ENCODE measurements at regions not wholly inside any gene's neighbourhood (a gene's known extent, or its start where the extent isn't known, plus 50 kb on each side); places are given as distances from the start of the nearest gene placed in this dataset.
A peak's percentile ranks its signal among the peaks of the same experiment; 100 is the strongest.

DNA sequence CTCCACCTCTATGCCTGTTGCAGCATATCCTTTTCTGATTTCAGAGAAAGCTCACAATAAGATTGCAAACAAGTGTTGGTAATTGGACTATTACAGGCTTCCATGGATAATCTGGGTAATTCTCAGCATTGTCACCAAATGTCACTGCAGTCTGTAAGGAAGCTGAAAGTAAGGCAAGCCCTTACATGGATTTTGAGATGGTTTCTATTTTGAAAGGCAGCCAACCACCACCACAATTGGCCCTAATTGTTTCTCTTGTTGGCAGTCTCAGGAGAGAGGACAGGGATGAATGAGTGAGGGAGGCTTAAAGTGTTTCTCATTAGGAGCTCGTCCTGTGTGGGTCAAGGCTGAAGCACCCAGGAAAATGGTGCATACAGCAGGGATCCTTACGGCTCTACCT is 879.9 kb downstream of the TUSC7 start:
- DNase-seq: no peak

- no peak for DNase-seq
Observed at GRCh38 chr3:117595615-117596014, 886.0 kb downstream of the TUSC7 start.

GRCh38 chr3:117596503-117596902 is 886.9 kb downstream of the TUSC7 start:
- no peak for DNase-seq

DNA sequence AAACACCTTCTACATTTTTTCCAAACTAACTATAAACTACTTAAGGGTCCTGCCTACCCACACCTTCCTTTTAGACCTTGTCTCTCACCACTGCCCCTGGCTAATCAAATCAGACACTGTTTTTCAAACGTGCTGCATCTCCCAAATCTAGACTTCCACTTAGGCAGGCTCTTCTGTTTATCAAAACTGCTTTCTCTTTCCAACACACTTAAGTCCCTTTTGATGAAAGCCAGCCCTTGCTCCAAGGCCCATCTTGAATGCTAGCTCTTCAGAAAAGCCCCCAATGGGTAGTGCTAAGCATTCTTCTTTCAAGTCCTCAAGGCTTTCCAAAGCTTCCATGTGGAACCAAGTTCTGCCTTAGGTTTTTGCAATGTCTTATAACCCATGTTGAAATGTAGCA is 888.3 kb downstream of the TUSC7 start:
- no peak for DNase-seq

- no peak for DNase-seq
Observed at GRCh38 chr3:117600112-117600511, 890.5 kb downstream of the TUSC7 start.

GRCh38 chr3:117600666-117601065 is 891.1 kb downstream of the TUSC7 start:
- no peak for DNase-seq

DNA sequence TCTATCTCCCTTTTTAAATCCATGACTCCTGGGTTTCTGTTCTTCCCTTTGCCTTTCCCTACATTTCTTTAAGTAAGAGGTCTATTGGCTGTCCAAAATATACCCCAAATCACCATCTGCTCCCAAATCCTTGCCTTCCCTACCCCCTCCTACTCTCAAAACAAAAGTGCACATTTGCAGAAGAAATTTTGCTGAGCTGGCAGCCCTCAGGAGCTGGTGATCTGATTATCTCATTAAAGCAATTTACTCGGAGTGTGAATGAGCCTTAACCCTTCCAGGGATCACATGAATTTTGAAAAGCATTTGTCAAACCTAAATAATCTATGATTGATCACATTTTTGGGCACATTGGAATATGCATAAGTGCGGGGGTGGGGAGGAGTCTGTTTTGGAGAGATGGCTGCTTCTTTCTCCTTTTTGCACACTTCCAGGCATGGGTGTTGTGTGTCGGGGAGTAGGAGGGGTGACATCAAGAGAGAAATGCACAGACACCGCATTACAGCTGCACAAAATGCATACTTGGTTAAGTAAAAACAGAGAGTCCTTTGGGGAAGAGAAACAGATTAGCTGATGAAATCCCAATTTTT is 892.6 kb downstream of the TUSC7 start:
- DNase-seq: no peak

GRCh38 chr3:117603097-117603496 is 893.5 kb downstream of the TUSC7 start:
- no peak for DNase-seq

DNA sequence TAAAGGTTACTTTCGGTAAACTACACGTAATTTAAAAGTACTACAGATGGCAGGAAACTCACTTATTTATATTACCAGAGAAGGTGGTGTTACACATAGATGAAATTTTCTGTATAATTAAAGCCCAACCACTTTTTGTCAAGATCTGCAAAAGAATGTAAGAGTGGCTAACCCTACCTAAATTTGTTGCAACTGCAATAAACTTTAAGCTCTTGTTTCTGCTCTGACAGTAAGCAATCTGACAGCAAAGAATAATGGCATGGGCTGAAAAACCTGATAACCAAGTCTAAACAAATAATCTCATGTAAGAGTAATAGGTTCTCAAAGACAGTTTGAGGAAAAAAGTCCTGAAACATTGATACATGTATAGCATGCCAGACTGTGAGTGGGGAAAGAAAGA is 897.3 kb downstream of the TUSC7 start:
- no peak for DNase-seq

GRCh38 chr3:117609330-117609729 is 899.8 kb downstream of the TUSC7 start:
- DNase-seq: no peak

GRCh38 chr3:117610156-117610555 is 900.6 kb downstream of the TUSC7 start:
- DNase-seq: no peak

- no peak for DNase-seq
Observed at GRCh38 chr3:117611211-117611610, 901.6 kb downstream of the TUSC7 start.

DNA sequence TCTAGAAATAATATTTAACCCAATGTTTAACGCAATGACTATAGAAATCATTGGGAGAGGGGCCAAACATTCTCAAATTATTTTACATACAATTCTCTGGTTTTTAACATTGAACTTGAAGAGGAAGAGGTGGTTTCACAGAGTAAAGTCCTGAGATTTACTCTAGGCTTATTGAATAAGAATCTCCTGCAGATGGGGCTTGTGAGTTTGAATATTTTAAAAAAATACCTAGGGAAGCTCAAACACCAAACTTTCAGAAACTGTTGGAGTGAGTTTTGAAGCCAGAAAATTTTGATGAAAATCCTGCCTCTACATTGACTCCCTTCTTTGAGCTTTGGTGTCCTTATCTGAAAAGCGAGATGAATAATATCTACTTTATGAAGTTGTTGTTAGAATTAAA is 906.6 kb downstream of the TUSC7 start:
- DNase-seq: no peak

GRCh38 chr3:117617906-117618305 is 908.3 kb downstream of the TUSC7 start:
- DNase-seq: no peak

DNA sequence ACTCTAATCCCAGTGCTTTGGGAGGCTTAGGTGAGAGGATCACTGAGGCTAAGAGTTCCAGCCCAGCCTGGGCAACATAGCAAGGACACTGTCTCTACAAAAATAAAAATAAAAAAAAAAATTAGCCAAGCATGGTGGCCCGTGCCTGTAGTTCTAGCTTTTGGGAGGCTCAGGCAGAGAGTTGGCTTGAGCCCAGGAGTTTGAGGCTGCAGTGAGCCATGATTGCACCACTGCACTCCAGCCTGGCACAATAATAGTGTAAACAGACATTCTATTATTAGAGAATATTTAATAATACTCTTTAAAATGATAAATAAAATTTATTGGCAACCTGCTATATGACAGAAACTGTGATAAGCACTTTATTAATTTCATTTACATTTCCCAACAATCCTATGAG is 908.9 kb downstream of the TUSC7 start:
- no peak for DNase-seq

DNA sequence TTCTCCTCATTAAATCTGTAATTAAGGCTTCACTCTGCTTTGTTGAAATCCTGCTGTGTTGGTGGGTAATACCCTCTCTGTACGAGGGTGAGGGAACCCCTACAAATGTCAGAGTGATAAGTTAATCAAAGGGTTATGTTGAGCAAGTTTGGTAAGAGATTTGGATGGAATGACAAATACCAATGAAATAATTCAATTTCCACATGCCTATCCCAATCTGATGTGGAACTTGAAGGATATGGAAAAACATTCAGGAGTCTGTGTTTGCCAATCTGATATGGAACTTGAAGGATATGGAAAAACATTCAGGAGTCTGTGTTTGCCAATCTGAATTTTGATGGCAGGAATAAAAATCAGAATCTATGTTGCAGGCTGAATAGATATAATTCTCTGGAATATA is 910.2 kb downstream of the TUSC7 start:
- DNase-seq: no peak

DNA sequence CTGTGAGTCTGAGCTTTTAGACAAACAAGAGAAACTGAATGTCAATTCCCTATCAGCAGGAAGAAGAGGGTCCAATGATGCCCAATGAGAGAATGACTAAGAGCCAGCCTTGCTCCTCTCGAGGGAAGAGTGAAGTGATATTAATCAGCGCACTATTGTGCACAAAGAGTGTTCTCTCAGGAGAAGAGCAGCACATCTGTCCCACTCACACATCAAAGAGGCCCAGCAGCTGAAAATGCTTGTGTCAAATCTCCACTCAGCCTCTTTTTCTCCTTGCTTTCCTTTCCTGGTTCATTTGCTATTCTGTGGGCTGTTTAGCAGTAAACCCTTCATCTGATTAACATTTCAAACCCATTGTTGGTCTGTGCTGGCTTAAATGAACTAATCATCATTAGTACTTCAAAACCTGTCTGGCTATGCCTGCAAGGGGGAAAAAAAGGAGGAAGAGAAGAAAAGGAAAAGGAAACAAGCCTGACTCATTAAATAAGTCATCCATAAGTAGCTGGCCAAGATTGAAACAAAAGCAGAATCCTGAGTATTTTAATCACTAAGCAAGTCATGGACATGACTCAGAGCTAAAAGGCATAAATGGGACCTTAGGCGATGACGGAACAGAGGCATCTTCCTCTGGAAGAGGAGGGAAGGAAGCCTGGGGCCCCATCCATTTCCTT is 912.7 kb downstream of the TUSC7 start:
- DNase-seq: peak; percentile 82

- no peak for DNase-seq
Observed at GRCh38 chr3:117624424-117624823, 914.8 kb downstream of the TUSC7 start.

DNA sequence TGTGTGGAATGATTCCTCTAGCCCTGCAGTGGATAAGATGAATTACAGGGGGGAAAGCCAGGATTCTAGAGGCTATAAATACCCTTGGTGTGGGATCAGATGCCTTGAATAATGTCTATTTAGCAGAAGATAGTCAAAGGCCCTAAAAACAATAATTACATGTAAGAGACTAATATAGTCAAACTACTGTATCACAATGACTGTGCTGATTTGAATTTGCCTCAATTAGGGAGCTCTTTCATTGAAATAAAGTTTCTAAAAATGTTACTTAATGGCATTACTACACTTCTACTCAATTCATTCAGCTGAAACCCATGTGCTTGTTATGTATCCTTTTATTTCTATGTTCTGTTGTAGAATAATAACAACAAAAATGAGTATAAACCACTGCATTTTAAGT is 915.6 kb downstream of the TUSC7 start:
- DNase-seq: no peak

DNA sequence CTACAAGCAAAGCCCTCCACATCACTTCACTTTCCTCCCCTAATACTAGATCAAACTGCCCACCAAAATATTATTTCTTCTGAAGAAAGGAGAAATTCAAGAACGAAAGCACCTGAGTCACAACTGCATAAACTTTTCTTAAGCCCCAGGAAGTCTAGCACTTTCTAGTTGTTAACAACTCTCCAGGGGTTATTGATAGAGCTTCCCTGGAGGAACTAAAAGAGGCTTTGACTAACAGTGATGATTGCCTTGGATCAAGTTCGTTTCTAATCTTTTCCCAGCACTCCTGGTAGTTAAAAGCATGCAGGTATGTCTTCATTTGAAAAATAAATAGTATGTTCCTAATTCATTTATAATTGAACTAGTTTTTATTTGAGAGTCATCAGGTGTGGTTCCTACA is 917.0 kb downstream of the TUSC7 start:
- DNase-seq: no peak

DNA sequence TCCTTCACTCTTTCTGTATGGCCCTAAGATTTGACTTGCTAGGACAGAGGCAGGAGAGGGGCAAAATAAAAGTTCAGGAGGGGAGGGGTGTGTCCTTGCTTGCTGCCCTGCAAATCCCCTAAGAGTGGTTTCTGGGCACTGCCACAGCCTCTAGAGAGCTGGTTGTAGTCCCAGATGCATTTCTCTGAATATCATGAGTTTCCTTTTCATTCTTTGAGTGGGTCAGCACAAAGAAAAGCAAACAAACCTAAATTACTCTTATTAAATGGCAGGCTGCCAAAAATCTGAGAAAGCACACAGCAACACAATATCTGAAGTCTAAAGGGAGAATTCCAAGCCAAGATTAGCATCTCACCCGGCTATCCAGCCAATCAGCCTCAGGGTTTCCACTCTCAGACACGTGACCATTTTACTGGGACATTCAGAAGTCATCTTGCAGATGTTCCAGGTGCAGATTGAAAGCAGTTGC is 919.3 kb downstream of the TUSC7 start:
- DNase-seq: peak; percentile 40

- no peak for DNase-seq
Observed at GRCh38 chr3:117629505-117629904, 919.9 kb downstream of the TUSC7 start.

GRCh38 chr3:117630469-117630868 is 920.9 kb downstream of the TUSC7 start:
- DNase-seq: no peak

DNA sequence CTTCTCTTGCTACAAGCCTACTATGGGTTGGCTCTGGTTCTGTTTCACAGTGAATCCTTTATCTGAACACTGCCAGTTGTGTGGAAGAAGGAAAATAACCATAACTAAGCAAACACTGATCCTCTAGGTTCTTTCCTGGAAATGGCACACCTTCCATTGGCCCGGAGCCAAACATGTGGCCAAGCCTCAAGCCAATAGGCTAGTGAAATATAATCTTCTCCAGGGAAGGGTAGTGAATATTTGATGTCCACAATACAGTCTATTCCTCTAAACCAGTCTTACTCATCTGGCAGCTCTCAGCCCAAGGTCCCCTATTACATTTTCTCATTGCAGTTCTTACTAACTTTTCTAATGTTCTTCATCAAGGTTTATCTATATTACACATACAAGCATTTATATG is 921.3 kb downstream of the TUSC7 start:
- no peak for DNase-seq

DNA sequence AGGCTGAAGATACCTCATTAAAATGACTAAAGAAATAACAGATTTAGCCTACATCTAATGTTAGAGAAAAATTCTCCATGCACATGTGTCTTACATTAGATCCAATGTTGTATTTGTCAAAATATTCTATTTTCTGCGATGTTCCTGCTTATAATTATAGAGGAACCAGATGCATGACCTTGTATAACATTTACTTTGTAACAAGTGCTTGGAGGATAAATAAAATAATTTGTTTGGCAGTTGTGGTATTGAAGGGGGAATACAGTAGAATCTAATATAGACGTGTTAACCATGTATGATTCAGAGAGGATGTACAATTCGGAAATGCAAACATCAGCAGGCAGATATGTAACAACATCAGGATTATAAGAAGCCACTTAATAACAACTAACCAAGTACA is 922.2 kb downstream of the TUSC7 start:
- no peak for DNase-seq

Data from amniotic stem cell (primary cell).